SU-DHL-6 (cell line): ENCODE measurements at regions not wholly inside any gene's neighbourhood (a gene's known extent, or its start where the extent isn't known, plus 50 kb on each side); places are given as distances from the start of the nearest gene placed in this dataset.

Source experiments
- CTCF ChIP-seq: fragments of 200-600 bp; sonication (generic); IDR thresholded peaks from one replicate; pipeline ENCODE4 v1.5.1; 2017; ENCODE audit warnings: antibody characterized with exemption, mild to moderate bottlenecking, low read length, moderate library complexity; ENCODE audit not compliant: insufficient read depth, poor library complexity, severe bottlenecking
- EZH2phosphoT487 ChIP-seq: fragments of 200-600 bp; sonication (generic), shearing (Covaris generic); conservative IDR thresholded peaks from 2 replicates; pipeline ENCODE4 v1.6.1; 2018; ENCODE audit warnings: mild to moderate bottlenecking, antibody characterized with exemption, low read length, moderate library complexity, mixed read lengths

- TF ChIP-seq CTCF (no peak), EZH2phosphoT487 (no peak)
Observed at GRCh38 chr7:34227525-34227924, 322.2 kb downstream of the BMPER start.
